Mammary epithelial cell (primary cell): ENCODE measurements at regions not wholly inside any gene's neighbourhood (a gene's known extent, or its start where the extent isn't known, plus 50 kb on each side); places are given as distances from the start of the nearest gene placed in this dataset.

Experiments
- EZH2 ChIP-seq: IDR thresholded peaks from 2 replicates; pipeline ENCODE4 v1.6.1; 2012; ENCODE audit warnings: low read length, inconsistent platforms, borderline replicate concordance
- TF ChIP-seq, protein P1 (sequence below), 2 donors: IDR thresholded peaks in 1 of 2; conservative IDR thresholded peaks in 1 of 2; 2 replicates each; pipeline ENCODE4 v1.5.1; 2011 to 2012; ENCODE audit warnings: inconsistent platforms in 2 of 2, low read length in 2 of 2, mild to moderate bottlenecking in 2 of 2, control low read depth in 1 of 2, low read depth in 1 of 2; ENCODE audit not compliant: insufficient read depth in 1 of 2; ENCODE audit errors: extremely low read depth in 1 of 2

- TF ChIP-seq, protein P1, sequence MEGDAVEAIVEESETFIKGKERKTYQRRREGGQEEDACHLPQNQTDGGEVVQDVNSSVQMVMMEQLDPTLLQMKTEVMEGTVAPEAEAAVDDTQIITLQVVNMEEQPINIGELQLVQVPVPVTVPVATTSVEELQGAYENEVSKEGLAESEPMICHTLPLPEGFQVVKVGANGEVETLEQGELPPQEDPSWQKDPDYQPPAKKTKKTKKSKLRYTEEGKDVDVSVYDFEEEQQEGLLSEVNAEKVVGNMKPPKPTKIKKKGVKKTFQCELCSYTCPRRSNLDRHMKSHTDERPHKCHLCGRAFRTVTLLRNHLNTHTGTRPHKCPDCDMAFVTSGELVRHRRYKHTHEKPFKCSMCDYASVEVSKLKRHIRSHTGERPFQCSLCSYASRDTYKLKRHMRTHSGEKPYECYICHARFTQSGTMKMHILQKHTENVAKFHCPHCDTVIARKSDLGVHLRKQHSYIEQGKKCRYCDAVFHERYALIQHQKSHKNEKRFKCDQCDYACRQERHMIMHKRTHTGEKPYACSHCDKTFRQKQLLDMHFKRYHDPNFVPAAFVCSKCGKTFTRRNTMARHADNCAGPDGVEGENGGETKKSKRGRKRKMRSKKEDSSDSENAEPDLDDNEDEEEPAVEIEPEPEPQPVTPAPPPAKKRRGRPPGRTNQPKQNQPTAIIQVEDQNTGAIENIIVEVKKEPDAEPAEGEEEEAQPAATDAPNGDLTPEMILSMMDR (conservative IDR thresholded peaks at IDR 0.05 in 1 of 2, IDR thresholded peaks at IDR 0.05 in 1 of 2; ENCODE audit: extremely low read depth in 1 of 2, insufficient read depth in 1 of 2, low read depth in 1 of 2, low read length in 2 of 2): no peak
- TF ChIP-seq EZH2: no peak
Observed at GRCh38 chr12:116354950-116355783, 77.7 kb upstream of the MED13L start.
